GM04504 (cell line): ENCODE measurements at regions not wholly inside any gene's neighbourhood (a gene's known extent, or its start where the extent isn't known, plus 50 kb on each side); places are given as distances from the start of the nearest gene placed in this dataset.

Experiments used
- DNase-seq: peaks from one replicate; pipeline ENCODE4 v3.0.0-alpha.2; 2012; ENCODE audit warnings: low read depth

- no peak for DNase-seq
These were observed 84.2 kb upstream of the S1PR1 start for GRCh38 chr1:101152633-101153032.

GRCh38 chr1:101151286-101151685 is 85.5 kb upstream of the S1PR1 start:
- DNase-seq = no peak

GRCh38 chr1:101150670-101151069 is 86.1 kb upstream of the S1PR1 start:
- no peak for DNase-seq

GRCh38 chr1:101150266-101150665 is 86.6 kb upstream of the S1PR1 start:
- DNase-seq = no peak

- DNase-seq = peak; percentile 28
These were observed 87.8 kb upstream of the S1PR1 start for GRCh38 chr1:101148980-101149379.

GRCh38 chr1:101147381-101147780 is 89.4 kb upstream of the S1PR1 start:
- no peak for DNase-seq

- DNase-seq = no peak
These were observed 91.4 kb upstream of the S1PR1 start for GRCh38 chr1:101145449-101145820.

- DNase-seq = no peak
These were observed 92.0 kb upstream of the S1PR1 start for GRCh38 chr1:101144671-101145448.

- no peak for DNase-seq
These were observed 94.6 kb upstream of the S1PR1 start for GRCh38 chr1:101142244-101142643.

- DNase-seq = no peak
These were observed 95.4 kb upstream of the S1PR1 start for GRCh38 chr1:101141376-101141775.

GRCh38 chr1:101139821-101140718 is 96.7 kb upstream of the S1PR1 start:
- DNase-seq = no peak

- no peak for DNase-seq
These were observed 97.7 kb upstream of the S1PR1 start for GRCh38 chr1:101139130-101139529.

GRCh38 chr1:101137144-101138126 is 99.4 kb upstream of the S1PR1 start:
- DNase-seq = peak; percentile 34

- no peak for DNase-seq
These were observed 100.1 kb upstream of the S1PR1 start for GRCh38 chr1:101136739-101137138.

GRCh38 chr1:101136271-101136670 is 100.5 kb upstream of the S1PR1 start:
- no peak for DNase-seq

- no peak for DNase-seq
These were observed 101.3 kb upstream of the S1PR1 start for GRCh38 chr1:101135526-101135925.

- DNase-seq = no peak
These were observed 105.5 kb upstream of the S1PR1 start for GRCh38 chr1:101131239-101131843.

GRCh38 chr1:101130673-101131072 is 105.1 kb upstream of the DPH5 start:
- DNase-seq = no peak

- no peak for DNase-seq
These were observed 103.3 kb upstream of the DPH5 start for GRCh38 chr1:101128846-101129245.

- DNase-seq = no peak
These were observed 102.7 kb upstream of the DPH5 start for GRCh38 chr1:101128211-101128727.

GRCh38 chr1:101124405-101124804 is 98.8 kb upstream of the DPH5 start:
- no peak for DNase-seq
